K562 (cell line): ENCODE measurements at regions not wholly inside any gene's neighbourhood (a gene's known extent, or its start where the extent isn't known, plus 50 kb on each side); places are given as distances from the start of the nearest gene placed in this dataset.

Experiments
- ATAC-seq: fragments of 200-7000 bp; cut with Tn5 transposase; 3 replicates; pipeline ENCODE4 v1.9.1; 2020; ENCODE audit warnings: moderate library complexity
- BruUV-seq: library from RNA; stranded (reverse); fragments of 400-500 nt; replicated peaks from 2 replicates; lab custom pipeline; 2021; lab: Mats Ljungman, UMichigan
- CTCF ChIA-PET: fragments of 300-600 bp; formaldehyde crosslinking; extraction: SDS; loops from one replicate; lab custom pipeline; 2021; ENCODE audit warnings: low intra/inter-chr PET ratio; lab: Yijun Ruan, JAX
- POLR2A ChIA-PET: fragments of 300-600, 350-650 bp; sonication (Branson Sonifier 250); formaldehyde crosslinking; extraction: SDS; loops from one replicate; lab custom pipeline; 2021; ENCODE audit warnings: antibody characterized with exemption, inconsistent platforms; lab: Yijun Ruan, JAX
- DNase-seq, 4 experiments: peaks; one replicate each; pipeline versions ENCODE4 v3.0.0 to v3.0.0-alpha.2; 2011 to 2018; ENCODE audit warnings: low spot score in 3 of 4, mixed read lengths in 3 of 4; ENCODE audit errors: extremely low read depth in 1 of 4
- FAIRE-seq: peaks from 2 replicates; lab custom pipeline; 2011; peaks lifted over from hg19 to GRCh38; lab: Jason Lieb, UNC
- H2AFZ ChIP-seq: 2 replicates; pipeline ENCODE4 v1.6.0; 2011; ENCODE audit warnings: low read depth, low read length, control low read depth, inconsistent platforms
- H3K27ac ChIP-seq: fragments of 200-600 bp; 3 replicates; pipeline ENCODE4 v1.8.0; 2011; ENCODE audit warnings: low read depth, mild to moderate bottlenecking, control low read depth, inconsistent platforms, low read length, moderate library complexity, mixed read lengths; ENCODE audit errors: extremely low read depth
- H3K27me3 ChIP-seq, 2 experiments: fragments of 300-600 bp in 1 of 2; 2 replicates in 1 of 2; 3 replicates in 1 of 2; pipeline versions ENCODE4 v1.6.0 to v1.8.0; 2011; ENCODE audit warnings: inconsistent platforms in 2 of 2, low read length in 2 of 2, mild to moderate bottlenecking in 1 of 2, mixed read lengths in 1 of 2, moderate library complexity in 1 of 2; ENCODE audit not compliant: control insufficient read depth in 2 of 2, insufficient read depth in 2 of 2
- H3K36me3 ChIP-seq: fragments of 300-600 bp; 3 replicates; pipeline ENCODE4 v1.8.0; 2011; ENCODE audit warnings: mild to moderate bottlenecking, low read length, inconsistent platforms; ENCODE audit not compliant: control insufficient read depth, insufficient read depth
- H3K4me1 ChIP-seq, 2 experiments: fragments of 200-600 bp in 1 of 2; replicated peaks in 1 of 2; 2 replicates in 1 of 2; 3 replicates in 1 of 2; pipeline versions ENCODE4 v1.5.1 to v1.8.0; 2011; ENCODE audit warnings: inconsistent platforms in 2 of 2, low read length in 2 of 2, mild to moderate bottlenecking in 1 of 2, mixed read lengths in 1 of 2, moderate library complexity in 1 of 2; ENCODE audit not compliant: control insufficient read depth in 2 of 2, insufficient read depth in 2 of 2
- H3K4me2 ChIP-seq: 2 replicates; pipeline ENCODE4 v1.6.1; 2011; ENCODE audit warnings: low read length, control low read depth, inconsistent platforms, mixed read lengths; ENCODE audit not compliant: insufficient read depth
- H3K4me3 ChIP-seq: fragments of 200-600 bp; sonication (generic), shearing (Covaris generic); 2 replicates; pipeline ENCODE4 v1.5.1; 2016; ENCODE audit warnings: control low read depth, inconsistent platforms
- H3K79me2 ChIP-seq: fragments of 200-600 bp; 3 replicates; pipeline ENCODE4 v1.8.0; 2011; ENCODE audit warnings: low read length, inconsistent platforms; ENCODE audit not compliant: control insufficient read depth, insufficient read depth
- H3K9ac ChIP-seq, 2 experiments: 2 replicates each; pipeline versions ENCODE4 v1.6.0 to v1.6.1; 2011; ENCODE audit warnings: low read depth in 2 of 2, low read length in 2 of 2, control low read depth in 1 of 2, inconsistent platforms in 1 of 2, mild to moderate bottlenecking in 1 of 2, mixed read lengths in 1 of 2; ENCODE audit not compliant: insufficient read depth in 1 of 2
- H3K9me1 ChIP-seq: one replicate; pipeline ENCODE4 v1.6.0; 2011; ENCODE audit warnings: inconsistent platforms, mild to moderate bottlenecking, low read length, moderate library complexity; ENCODE audit not compliant: control insufficient read depth, insufficient read depth
- H3K9me3 ChIP-seq: replicated peaks from 2 replicates; pipeline ENCODE4 v1.5.1; 2011; ENCODE audit warnings: low read depth, low read length, inconsistent platforms; ENCODE audit not compliant: control insufficient read depth, insufficient read depth
- H4K20me1 ChIP-seq: replicated peaks from 2 replicates; pipeline ENCODE4 v1.6.1; 2011; ENCODE audit warnings: low read length, inconsistent platforms, mixed read lengths; ENCODE audit not compliant: control insufficient read depth, insufficient read depth
- KAT7 ChIP-seq: sonication (generic); formaldehyde crosslinking; IDR thresholded peaks from 2 replicates; pipeline ENCODE4 v1.8.0; 2022; ENCODE audit warnings: missing genetic modification reagents, mild to moderate bottlenecking, borderline replicate concordance
- NEUROD1 ChIP-seq: fragments of 150-350 bp; IDR thresholded peaks from 2 replicates; pipeline ENCODE4 v1.6.1; 2014; ENCODE audit warnings: borderline replicate concordance, low read length, low read depth; ENCODE audit not compliant: partially characterized antibody
- NFXL1 ChIP-seq: fragments of 450-650 bp; formaldehyde crosslinking; IDR thresholded peaks from 2 replicates; pipeline ENCODE4 v1.4.0; 2021; ENCODE audit warnings: mild to moderate bottlenecking
- STAT5A ChIP-seq: IDR thresholded peaks from 2 replicates; pipeline ENCODE4 v1.6.1; 2012; ENCODE audit warnings: low read length, inconsistent platforms, borderline replicate concordance
- TARDBP ChIP-seq: fragments of 450-650 bp; IDR thresholded peaks from 2 replicates; pipeline ENCODE4 v1.6.1; 2016
- WGBS: fragments of 100-300 bp; shearing (Covaris generic); methylation state at CpG from one replicate; pipeline ENCODE4 v1.1.6; 2016; ENCODE audit warnings: low coverage, mixed read lengths; ENCODE audit not compliant: insufficient coverage; ENCODE audit errors: missing lambda C conversion rate; 5-methylcytosine and 5-hydroxymethylcytosine counted together
- in situ Hi-C: fragments of 300-500 bp; cut with MboI; formaldehyde crosslinking; loops from 4 replicates; pipeline ENCODE4 v1.15.0; 2018; ENCODE audit warnings: inconsistent platforms, mixed read lengths
- intact Hi-C: fragments of 100-400 bp; cut with micrococcal nuclease; formaldehyde crosslinking; loops from 2 replicates; pipeline ENCODE4 v1.14.2; 2022
- TF ChIP-seq, protein P1 (sequence below): fragments of 450-650 bp; IDR thresholded peaks from 2 replicates; pipeline ENCODE4 v1.6.1; 2017; ENCODE audit warnings: mild to moderate bottlenecking, moderate library complexity

DNA sequence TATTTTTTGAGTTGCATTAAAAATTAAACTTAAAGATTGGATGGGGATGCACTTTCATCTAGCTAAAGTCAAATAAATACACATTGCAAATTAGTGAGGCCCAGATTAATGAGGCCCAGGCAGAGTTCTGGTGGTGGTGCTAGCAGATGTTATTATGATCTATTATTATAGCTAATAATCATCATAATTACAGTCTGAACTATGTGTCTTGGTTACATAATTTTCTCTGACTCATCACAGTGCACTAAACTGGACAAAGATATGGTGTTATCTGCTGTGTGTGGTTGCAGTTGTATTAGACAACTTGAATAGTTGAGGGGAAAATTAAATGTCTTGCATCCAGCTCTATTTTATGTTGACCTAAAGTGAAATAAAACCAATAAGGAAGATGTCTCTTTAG, 568.8 kb downstream of the TLR4 start:
- FAIRE-seq: no peak
- no peaks in the 10 kb centered on the region for H3K79me2 ChIP-seq
- no peak overlapping the region for H3K4me2 ChIP-seq
- DNase-seq: no peak
- POLR2A ChIA-PET: no interaction called here
- in situ Hi-C loops: no loop called here
- no peaks in the 10 kb centered on the region for H3K9me1 ChIP-seq
- no peak overlapping the region for H3K27ac ChIP-seq
- H3K36me3 ChIP-seq: no peaks in the 10 kb centered on the region
- no peak overlapping the region for H3K9ac ChIP-seq
- no peaks in the 10 kb centered on the region for H3K27me3 ChIP-seq
- ATAC-seq: no peak
- H3K4me3 ChIP-seq: no peak overlapping the region
- H2AFZ ChIP-seq: no peak overlapping the region
- H3K4me1 ChIP-seq: no peaks in the 10 kb centered on the region
- no peak for TF ChIP-seq KAT7 (CRISPR knock-in tag)
- TF ChIP-seq, protein P1, sequence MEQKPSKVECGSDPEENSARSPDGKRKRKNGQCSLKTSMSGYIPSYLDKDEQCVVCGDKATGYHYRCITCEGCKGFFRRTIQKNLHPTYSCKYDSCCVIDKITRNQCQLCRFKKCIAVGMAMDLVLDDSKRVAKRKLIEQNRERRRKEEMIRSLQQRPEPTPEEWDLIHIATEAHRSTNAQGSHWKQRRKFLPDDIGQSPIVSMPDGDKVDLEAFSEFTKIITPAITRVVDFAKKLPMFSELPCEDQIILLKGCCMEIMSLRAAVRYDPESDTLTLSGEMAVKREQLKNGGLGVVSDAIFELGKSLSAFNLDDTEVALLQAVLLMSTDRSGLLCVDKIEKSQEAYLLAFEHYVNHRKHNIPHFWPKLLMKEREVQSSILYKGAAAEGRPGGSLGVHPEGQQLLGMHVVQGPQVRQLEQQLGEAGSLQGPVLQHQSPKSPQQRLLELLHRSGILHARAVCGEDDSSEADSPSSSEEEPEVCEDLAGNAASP: no peak
- no peak for TF ChIP-seq STAT5A
- H3K9me3 ChIP-seq: no peaks in the 10 kb centered on the region
- no peaks in the 10 kb centered on the region for H4K20me1 ChIP-seq
- CTCF ChIA-PET: no interaction called here
- intact Hi-C loops: no loop called here
- no TSS peak for BruUV-seq

DNA sequence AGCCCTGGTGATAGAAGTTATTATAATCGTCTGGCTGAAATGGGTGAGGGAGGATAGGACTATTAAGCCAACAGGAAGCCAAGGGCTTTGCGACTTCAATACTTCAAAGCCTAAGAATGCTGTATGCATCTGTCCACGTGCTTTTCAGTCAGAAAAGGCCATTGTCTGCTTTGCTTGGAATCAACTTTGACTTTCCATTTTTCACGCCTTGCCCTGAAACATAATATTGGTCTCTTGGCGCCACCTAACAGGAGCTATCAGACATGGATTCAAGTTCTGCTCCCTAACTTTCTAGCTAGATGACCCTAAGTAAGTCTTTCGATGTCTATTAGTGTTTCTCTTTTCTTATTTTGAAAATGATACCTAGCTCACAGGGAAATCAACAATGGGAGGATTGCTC, 572.6 kb downstream of the TLR4 start:
- no peak overlapping the region for H3K4me3 ChIP-seq
- no peaks in the 10 kb centered on the region for H3K27me3 ChIP-seq
- in situ Hi-C loops (no loop called here), intact Hi-C loops (no loop called here)
- H3K4me1 ChIP-seq: no peaks in the 10 kb centered on the region
- no peak overlapping the region for H3K27ac ChIP-seq
- H4K20me1 ChIP-seq: no peaks in the 10 kb centered on the region
- no peaks in the 10 kb centered on the region for H3K79me2 ChIP-seq
- TF ChIP-seq NEUROD1: no peak
- no peak for TF ChIP-seq TARDBP
- no peak for TF ChIP-seq NFXL1 (CRISPR knock-in tag)
- CTCF ChIA-PET: no interaction called here
- H3K9me3 ChIP-seq: no peaks in the 10 kb centered on the region
- no peak overlapping the region for H2AFZ ChIP-seq
- H3K4me2 ChIP-seq: no peak overlapping the region
- no peak overlapping the region for H3K9ac ChIP-seq
- H3K9me1 ChIP-seq: no peaks in the 10 kb centered on the region
- H3K36me3 ChIP-seq: no peaks in the 10 kb centered on the region
- WGBS: under 1% methylated on average over 6 of the region's 6 CpGs
- ATAC-seq (no peak), FAIRE-seq (no peak), DNase-seq (no peak)
- POLR2A ChIA-PET: no interaction called here
- no TSS peak for BruUV-seq
